HG03460 (cell line): ENCODE measurements at regions not wholly inside any gene's neighbourhood (a gene's known extent, or its start where the extent isn't known, plus 50 kb on each side); places are given as distances from the start of the nearest gene placed in this dataset.
"Not testable (repeated sequence)": the region's sequence is repeated elsewhere in the genome, so short reads cannot be mapped to it uniquely, and the experiment has no call there.

Experiments used
- ATAC-seq: cut with Tn5 transposase; IDR thresholded peaks from one replicate; pipeline ENCODE4 v1.9.1; 2021; ENCODE audit not compliant: unreplicated experiment

- no peak for ATAC-seq
These were observed 138.0 kb upstream of the HS3ST2 start for GRCh38 chr16:22675745-22676540.

GRCh38 chr16:22677024-22677830, 136.7 kb upstream of the HS3ST2 start:
- no peak for ATAC-seq

GRCh38 chr16:22678311-22678710, 135.7 kb upstream of the HS3ST2 start:
- no peak for ATAC-seq

- no peak for ATAC-seq
These were observed 132.2 kb upstream of the HS3ST2 start for GRCh38 chr16:22681554-22682291.

- ATAC-seq, result no peak
These were observed 130.7 kb upstream of the HS3ST2 start for GRCh38 chr16:22683258-22683657.

GRCh38 chr16:22683730-22684573, 130.0 kb upstream of the HS3ST2 start:
- no peak for ATAC-seq

GRCh38 chr16:22684574-22685458, 129.1 kb upstream of the HS3ST2 start:
- ATAC-seq, result no peak

GRCh38 chr16:22685459-22685830, 128.5 kb upstream of the HS3ST2 start:
- no peak for ATAC-seq

- no peak for ATAC-seq
These were observed 126.9 kb upstream of the HS3ST2 start for GRCh38 chr16:22687031-22687530.

- no peak for ATAC-seq
These were observed 125.5 kb upstream of the HS3ST2 start for GRCh38 chr16:22688463-22688862.

GRCh38 chr16:22688930-22689329, 125.0 kb upstream of the HS3ST2 start:
- ATAC-seq, result no peak

GRCh38 chr16:22691335-22691734, 122.6 kb upstream of the HS3ST2 start:
- ATAC-seq, result no peak

- ATAC-seq, result no peak
These were observed 121.9 kb upstream of the HS3ST2 start for GRCh38 chr16:22692034-22692433.

GRCh38 chr16:22692916-22693637, 120.9 kb upstream of the HS3ST2 start:
- no peak for ATAC-seq

- no peak for ATAC-seq
These were observed 120.2 kb upstream of the HS3ST2 start for GRCh38 chr16:22693638-22694340.

- no peak for ATAC-seq
These were observed 119.0 kb upstream of the HS3ST2 start for GRCh38 chr16:22694887-22695382.

GRCh38 chr16:22695773-22696172, 118.2 kb upstream of the HS3ST2 start:
- ATAC-seq, result not testable (repeated sequence)

GRCh38 chr16:22699356-22699755, 114.6 kb upstream of the HS3ST2 start:
- no peak for ATAC-seq
